ENCODE measurements at regions not wholly inside any gene's neighbourhood (a gene's known extent, or its start where the extent isn't known, plus 50 kb on each side); places are given as distances from the start of the nearest gene placed in this dataset.

- TF ChIP-seq EZH2 (IDR thresholded peaks at IDR 0.05; ENCODE audit: insufficient read depth, low read length) (no peak), CTCF (IDR thresholded peaks at IDR 0.05; ENCODE audit: insufficient read depth, low read depth, low read length) (no peak)
These were observed 148.5 kb downstream of the ELOVL4 start for GRCh38 chr6:79798841-79799240.

Data from astrocyte (in vitro differentiated cells and primary cell).